Motor neuron (in vitro differentiated cells): ENCODE measurements at regions not wholly inside any gene's neighbourhood (a gene's known extent, or its start where the extent isn't known, plus 50 kb on each side); places are given as distances from the start of the nearest gene placed in this dataset.

Experiments
- ATAC-seq, 8 experiments: fragments of 200-7000 bp; cut with Tn5 transposase; replicated peaks in 6 of 8; 2 replicates each; pipeline ENCODE4 v1.8.0; 2021; ENCODE audit warnings: mild to moderate bottlenecking in 8 of 8, moderate library complexity in 8 of 8
- H3K27ac ChIP-seq, 2 donors: fragments of 250-450 bp; sonication (Bioruptor Pico); 2 replicates each; pipeline ENCODE4 v1.9.0; 2021; ENCODE audit warnings: antibody characterized with exemption in 2 of 2, mild to moderate bottlenecking in 2 of 2, moderate library complexity in 1 of 2
- H3K4me1 ChIP-seq, 2 donors: fragments of 250-450 bp; sonication (Bioruptor Pico); replicated peaks in 1 of 2; 2 replicates each; pipeline ENCODE4 v1.6.1; 2021; ENCODE audit warnings: antibody characterized with exemption in 2 of 2, mild to moderate bottlenecking in 2 of 2, moderate library complexity in 1 of 2
- H3K4me3 ChIP-seq, 5 donors: fragments of 250-450 bp; sonication (Bioruptor Pico); 2 replicates each; pipeline ENCODE4 v1.9.0; 2021; ENCODE audit warnings: antibody characterized with exemption in 5 of 5, mild to moderate bottlenecking in 5 of 5, moderate library complexity in 4 of 5
- WGBS, 10 experiments: fragments of 450-650 bp; shearing (Covaris generic); methylation state at CpG; one replicate each; pipeline ENCODE4 v1.0.0; 2022; 5-methylcytosine and 5-hydroxymethylcytosine counted together
- in situ Hi-C, 9 experiments: fragments of 400-800 bp; cut with MboI; loops; one replicate each; pipeline ENCODE4 v1.15.0; 2021; ENCODE audit warnings: low sequenced_read_pairs in 9 of 9, low pct_unique_long_range_greater_than_20kb in 2 of 9; ENCODE audit not compliant: unreplicated experiment in 9 of 9

GRCh38 chr12:39070775-39071174, 165.4 kb upstream of the CPNE8 start:
- no peak overlapping the region for H3K27ac ChIP-seq
- in situ Hi-C loops = no loop called here
- WGBS, 10 experiments = 0 to 100% (median 30%) methylated on average over 1 to 2 of the region's 2 CpGs; no CpG with 5 or more reads in 2 of the 10 experiments
- no peaks in the 10 kb centered on the region for H3K4me1 ChIP-seq
- no peak overlapping the region for H3K4me3 ChIP-seq
- no peak for ATAC-seq

GRCh38 chr12:39065455-39065854, 160.1 kb upstream of the CPNE8 start:
- in situ Hi-C loops = no loop called here
- Histone ChIP-seq H3K4me1 (peaks cover 0 to 4% of the 10 kb centered on the region in 2 donors), H3K27ac (no peak overlapping the region), H3K4me3 (no peak overlapping the region)
- 0 to 82% (median 69%) methylated on average over 2 of the region's 2 CpGs for WGBS, 10 experiments
- ATAC-seq = no peak

- H3K4me1 ChIP-seq = peaks cover 0 to 4% of the 10 kb centered on the region in 2 donors
- in situ Hi-C loops = no loop called here
- H3K27ac ChIP-seq = no peak overlapping the region
- peak in 3 of 8 experiments; percentile 56 to 98 (median 65) for ATAC-seq
- H3K4me3 ChIP-seq = no peak overlapping the region
- WGBS, 10 experiments = 3 to 89% (median 62%) methylated on average over 2 to 7 of the region's 7 CpGs; no CpG with 5 or more reads in 2 of the 10 experiments
Measured at GRCh38 chr12:39064708-39065107, 159.3 kb upstream of the CPNE8 start.

- 0 to 86% (median 32%) methylated on average over 1 to 3 of the region's 3 CpGs; no CpG with 5 or more reads in 2 of the 10 experiments for WGBS, 10 experiments
- Histone ChIP-seq H3K4me3 (no peak overlapping the region), H3K4me1 (peaks cover 0 to 4% of the 10 kb centered on the region in 2 donors), H3K27ac (no peak overlapping the region)
- ATAC-seq = peak in 1 of 8 experiments; percentile 15
- in situ Hi-C loops = no loop called here
Measured at GRCh38 chr12:39062266-39062996, 157.0 kb upstream of the CPNE8 start.

- H3K4me3 ChIP-seq = no peak overlapping the region
- no peak overlapping the region for H3K27ac ChIP-seq
- H3K4me1 ChIP-seq = peaks cover 0 to 4% of the 10 kb centered on the region in 2 donors
- in situ Hi-C loops = no loop called here
- ATAC-seq = no peak
- 3 to 80% (median 65%) methylated on average over 1 to 7 of the region's 7 CpGs for WGBS, 10 experiments
Measured at GRCh38 chr12:39061576-39061975, 156.2 kb upstream of the CPNE8 start.

- Histone ChIP-seq H3K4me1 (peaks cover 0 to under 1% of the 10 kb centered on the region in 2 donors), H3K27ac (no peak overlapping the region), H3K4me3 (no peak overlapping the region)
- no peak for ATAC-seq
- in situ Hi-C loops = no loop called here
Measured at GRCh38 chr12:39048395-39048794, 143.0 kb upstream of the CPNE8 start.

- in situ Hi-C loops = no loop called here
- peak in 3 of 8 experiments; percentile 41 to 79 (median 51) for ATAC-seq
- Histone ChIP-seq H3K4me3 (no peak overlapping the region), H3K4me1 (peaks cover 0 to 3% of the 10 kb centered on the region in 2 donors), H3K27ac (no peak overlapping the region)
- 0 to 100% (median 92%) methylated on average over 1 to 7 of the region's 8 CpGs for WGBS, 10 experiments
Measured at GRCh38 chr12:39047539-39048262, 142.3 kb upstream of the CPNE8 start.

- in situ Hi-C loops = no loop called here
- Histone ChIP-seq H3K4me1 (peaks cover 0 to 3% of the 10 kb centered on the region in 2 donors), H3K27ac (no peak overlapping the region), H3K4me3 (no peak overlapping the region)
- no peak for ATAC-seq
- WGBS, 10 experiments = 0 to 86% (median 75%) methylated on average over 1 to 3 of the region's 3 CpGs; no CpG with 5 or more reads in 4 of the 10 experiments
Measured at GRCh38 chr12:39044754-39045153, 139.4 kb upstream of the CPNE8 start.

- Histone ChIP-seq H3K4me1 (peaks cover 0 to 3% of the 10 kb centered on the region in 2 donors), H3K27ac (no peak overlapping the region), H3K4me3 (no peak overlapping the region)
- peak in 4 of 8 experiments; percentile 16 to 27 (median 21) for ATAC-seq
- WGBS, 10 experiments = 0 to 89% (median 50%) methylated on average over 1 to 2 of the region's 2 CpGs; no CpG with 5 or more reads in 3 of the 10 experiments
- in situ Hi-C loops = no loop called here
Measured at GRCh38 chr12:39043424-39043822, 138.0 kb upstream of the CPNE8 start.

- ATAC-seq = no peak
- no peak overlapping the region for H3K4me3 ChIP-seq
Measured at GRCh38 chr12:39040275-39040674, 134.9 kb upstream of the CPNE8 start.

GRCh38 chr12:39037115-39037514, 131.7 kb upstream of the CPNE8 start:
- ATAC-seq = peak in 1 of 8 experiments; percentile 64
- no peaks in the 10 kb centered on the region for H3K4me1 ChIP-seq
- WGBS, 10 experiments = 0 to 100% (median 92%) methylated on average over 2 of the region's 2 CpGs; no CpG with 5 or more reads in 5 of the 10 experiments
- no peak overlapping the region for H3K4me3 ChIP-seq
- in situ Hi-C loops = no loop called here
- H3K27ac ChIP-seq = no peak overlapping the region

More at GRCh38 chr12:39040275-39040674, 134.9 kb upstream of the CPNE8 start:
- Histone ChIP-seq H3K27ac (no peak overlapping the region), H3K4me1 (peaks cover 0 to 3% of the 10 kb centered on the region in 2 donors)
- WGBS, 10 experiments = 0 to 81% (median 48%) methylated on average over 1 to 2 of the region's 2 CpGs
- in situ Hi-C loops = no loop called here

GRCh38 chr12:39036105-39036504, 130.7 kb upstream of the CPNE8 start:
- H3K4me1 ChIP-seq = peaks cover 0 to 10% of the 10 kb centered on the region in 2 donors
- H3K27ac ChIP-seq = no peak overlapping the region
- in situ Hi-C loops = no loop called here
- no peak overlapping the region for H3K4me3 ChIP-seq
- ATAC-seq = no peak
- WGBS, 10 experiments = 60 to 100% (median 100%) methylated on average over 1 of the region's 1 CpG; no CpG with 5 or more reads in 7 of the 10 experiments

- in situ Hi-C loops = no loop called here
- peaks cover 0 to 16% of the 10 kb centered on the region in 2 donors for H3K4me1 ChIP-seq
- peak in 2 of 8 experiments; percentile 37 to 68 for ATAC-seq
Measured at GRCh38 chr12:39033782-39034181, 128.4 kb upstream of the CPNE8 start.

More at GRCh38 chr12:39033782-39034181, 128.4 kb upstream of the CPNE8 start:
- no peak overlapping the region for H3K27ac ChIP-seq
- no peak overlapping the region for H3K4me3 ChIP-seq
- WGBS, 10 experiments = 8 to 100% (median 81%) methylated on average over 1 to 4 of the region's 4 CpGs; no CpG with 5 or more reads in 1 of the 10 experiments
